ENCODE measurements at regions not wholly inside any gene's neighbourhood (a gene's known extent, or its start where the extent isn't known, plus 50 kb on each side); places are given as distances from the start of the nearest gene placed in this dataset.

DNA sequence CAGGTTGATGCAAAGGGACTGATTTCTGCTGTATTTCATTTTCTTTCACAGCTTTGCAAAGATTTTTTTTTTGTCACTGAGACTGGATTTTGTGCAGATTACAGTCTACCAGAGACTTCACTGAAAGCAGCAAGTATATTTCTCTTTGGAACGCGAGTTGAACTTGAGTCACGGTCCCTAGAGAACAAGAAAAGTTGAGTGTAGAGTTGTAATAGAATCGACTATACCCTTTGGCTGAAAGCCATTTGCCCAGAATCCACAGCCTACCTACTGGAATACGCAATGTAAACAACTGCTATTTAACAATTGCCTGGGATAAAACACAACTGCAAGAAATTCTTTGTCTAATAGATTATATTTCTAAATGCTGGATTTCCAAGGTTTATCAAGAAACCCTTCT lies 520.6 kb downstream of the HDGFL1 start:
- Histone ChIP-seq H3K4me1 (ENCODE audit: control insufficient read depth in 5 of 5, insufficient read depth in 5 of 5, low read length in 5 of 5) (no peaks in the 10 kb centered on the region), H3K9me3 (ENCODE audit: control insufficient read depth in 5 of 5, low read length in 5 of 5) (no peaks in the 10 kb centered on the region), H3K9ac (ENCODE audit: low read length in 5 of 5) (no peak overlapping the region), H3K36me3 (ENCODE audit: control insufficient read depth in 5 of 5, insufficient read depth in 5 of 5, low read length in 5 of 5) (no peaks in the 10 kb centered on the region), H3K27me3 (ENCODE audit: control insufficient read depth in 5 of 5, insufficient read depth in 4 of 5, low read length in 5 of 5) (no peaks in the 10 kb centered on the region), H3K4me3 (ENCODE audit: low read depth in 1 of 5, low read length in 5 of 5) (no peak overlapping the region), H3K27ac (ENCODE audit: low read depth, low read length) (no peak overlapping the region)

DNA sequence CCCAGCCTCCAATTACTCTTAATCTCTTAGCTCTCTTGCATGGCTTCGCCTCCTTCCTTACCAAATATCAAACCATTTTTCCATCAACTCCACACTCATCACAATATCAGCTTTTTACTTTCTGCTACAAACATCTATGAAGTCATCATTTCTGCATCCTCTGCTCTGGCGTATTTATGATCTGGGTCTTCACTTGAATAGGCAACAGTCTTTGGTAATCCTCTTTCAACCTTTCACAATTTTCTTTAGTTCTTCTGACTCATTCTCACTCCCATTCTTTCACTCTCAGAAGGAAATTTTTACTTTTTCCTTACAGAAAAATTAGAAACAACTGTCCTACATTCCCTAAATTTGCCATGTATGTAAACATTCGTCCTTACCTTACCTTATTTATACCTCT lies 522.4 kb downstream of the HDGFL1 start:
- Histone ChIP-seq H3K4me1 (ENCODE audit: control insufficient read depth in 5 of 5, insufficient read depth in 5 of 5, low read length in 5 of 5) (no peaks in the 10 kb centered on the region), H3K4me3 (ENCODE audit: low read depth in 1 of 5, low read length in 5 of 5) (no peak overlapping the region), H3K27ac (ENCODE audit: low read depth, low read length) (no peak overlapping the region), H3K27me3 (ENCODE audit: control insufficient read depth in 5 of 5, insufficient read depth in 4 of 5, low read length in 5 of 5) (no peaks in the 10 kb centered on the region), H3K36me3 (ENCODE audit: control insufficient read depth in 5 of 5, insufficient read depth in 5 of 5, low read length in 5 of 5) (no peaks in the 10 kb centered on the region), H3K9me3 (ENCODE audit: control insufficient read depth in 5 of 5, low read length in 5 of 5) (peaks cover 0 to 7% (median 0%) of the 10 kb centered on the region in 5 donors), H3K9ac (ENCODE audit: low read length in 5 of 5) (no peak overlapping the region)

DNA sequence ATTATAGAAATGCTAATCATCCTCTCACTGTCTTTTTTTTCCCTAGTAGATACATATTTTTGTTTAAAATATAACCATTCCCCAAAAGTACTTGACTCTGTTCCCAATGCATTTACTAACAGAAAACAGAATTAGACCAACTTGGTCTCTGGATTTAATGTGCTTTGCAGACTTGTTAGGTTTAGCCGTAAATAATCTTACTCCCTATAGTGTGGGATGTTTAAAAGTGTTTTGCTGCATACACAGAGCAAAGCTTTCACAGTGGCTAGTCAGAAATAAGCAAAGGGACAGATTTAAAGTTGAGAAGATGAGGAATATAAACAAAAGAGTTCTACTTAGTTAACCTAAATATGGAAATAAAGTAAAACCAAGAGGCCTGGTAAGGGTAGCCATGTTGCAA lies 527.5 kb downstream of the HDGFL1 start:
- H3K9me3 ChIP-seq (ENCODE audit: control insufficient read depth in 5 of 5, low read length in 5 of 5) = peaks cover 0 to 12% (median 3%) of the 10 kb centered on the region in 5 donors
- no peaks in the 10 kb centered on the region for H3K27me3 ChIP-seq (ENCODE audit: control insufficient read depth in 5 of 5, insufficient read depth in 4 of 5, low read length in 5 of 5)
- H3K4me3 ChIP-seq (ENCODE audit: low read depth in 1 of 5, low read length in 5 of 5) = no peak overlapping the region
- no peak overlapping the region for H3K27ac ChIP-seq (ENCODE audit: low read depth, low read length)
- H3K4me1 ChIP-seq (ENCODE audit: control insufficient read depth in 5 of 5, insufficient read depth in 5 of 5, low read length in 5 of 5) = no peaks in the 10 kb centered on the region
- no peaks in the 10 kb centered on the region for H3K36me3 ChIP-seq (ENCODE audit: control insufficient read depth in 5 of 5, insufficient read depth in 5 of 5, low read length in 5 of 5)
- no peak overlapping the region for H3K9ac ChIP-seq (ENCODE audit: low read length in 5 of 5)

DNA sequence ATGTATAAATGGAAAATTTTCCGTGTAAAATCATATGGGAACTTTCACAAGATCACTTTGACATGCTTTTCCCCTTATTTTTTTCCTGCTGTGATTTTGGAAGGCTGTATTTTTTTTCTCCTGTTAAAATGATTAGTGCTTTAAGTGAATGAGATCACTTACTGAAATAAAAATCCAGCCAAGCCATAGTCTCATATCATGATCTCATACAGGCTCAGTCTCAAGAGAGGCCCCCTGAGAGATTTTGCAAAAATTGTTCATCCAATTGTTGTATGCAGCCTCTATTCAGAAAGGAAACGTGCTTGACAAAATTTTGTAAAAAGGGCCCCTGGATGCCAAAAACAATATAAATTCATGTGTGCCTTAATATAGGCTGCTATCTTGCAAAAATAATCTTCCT lies 528.2 kb downstream of the HDGFL1 start:
- Histone ChIP-seq H3K27ac (ENCODE audit: low read depth, low read length) (no peak overlapping the region), H3K9ac (ENCODE audit: low read length in 5 of 5) (no peak overlapping the region), H3K4me3 (ENCODE audit: low read depth in 1 of 5, low read length in 5 of 5) (no peak overlapping the region), H3K36me3 (ENCODE audit: control insufficient read depth in 5 of 5, insufficient read depth in 5 of 5, low read length in 5 of 5) (no peaks in the 10 kb centered on the region), H3K4me1 (ENCODE audit: control insufficient read depth in 5 of 5, insufficient read depth in 5 of 5, low read length in 5 of 5) (no peaks in the 10 kb centered on the region), H3K27me3 (ENCODE audit: control insufficient read depth in 5 of 5, insufficient read depth in 4 of 5, low read length in 5 of 5) (no peaks in the 10 kb centered on the region), H3K9me3 (ENCODE audit: control insufficient read depth in 5 of 5, low read length in 5 of 5) (peaks cover 0 to 12% (median 3%) of the 10 kb centered on the region in 5 donors)

DNA sequence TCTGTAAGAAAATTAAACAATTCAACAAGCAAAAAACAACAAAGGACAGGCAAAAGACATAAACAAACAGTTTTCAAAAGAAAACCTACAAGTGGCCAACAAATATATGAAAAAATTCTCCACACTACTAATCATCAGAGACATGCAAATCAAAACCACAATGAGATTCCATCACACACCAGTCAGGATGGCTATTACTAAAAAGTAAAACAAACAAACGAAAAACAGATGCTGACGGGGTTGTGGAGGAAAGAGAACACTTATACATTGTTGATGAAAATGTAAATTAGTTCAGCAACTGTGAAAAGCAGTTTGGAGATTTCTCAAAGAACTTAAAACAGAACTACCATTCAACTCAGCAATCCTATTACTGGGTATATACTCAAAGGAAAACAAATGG lies 537.6 kb downstream of the HDGFL1 start:
- Histone ChIP-seq H3K36me3 (ENCODE audit: control insufficient read depth in 5 of 5, insufficient read depth in 5 of 5, low read length in 5 of 5) (no peaks in the 10 kb centered on the region), H3K4me3 (ENCODE audit: low read depth in 1 of 5, low read length in 5 of 5) (no peak overlapping the region), H3K27me3 (ENCODE audit: control insufficient read depth in 5 of 5, insufficient read depth in 4 of 5, low read length in 5 of 5) (no peaks in the 10 kb centered on the region), H3K27ac (ENCODE audit: low read depth, low read length) (no peak overlapping the region), H3K9ac (ENCODE audit: low read length in 5 of 5) (no peak overlapping the region), H3K4me1 (ENCODE audit: control insufficient read depth in 5 of 5, insufficient read depth in 5 of 5, low read length in 5 of 5) (no peaks in the 10 kb centered on the region), H3K9me3 (ENCODE audit: control insufficient read depth in 5 of 5, low read length in 5 of 5) (peaks cover 0 to 9% (median 3%) of the 10 kb centered on the region in 5 donors)

DNA sequence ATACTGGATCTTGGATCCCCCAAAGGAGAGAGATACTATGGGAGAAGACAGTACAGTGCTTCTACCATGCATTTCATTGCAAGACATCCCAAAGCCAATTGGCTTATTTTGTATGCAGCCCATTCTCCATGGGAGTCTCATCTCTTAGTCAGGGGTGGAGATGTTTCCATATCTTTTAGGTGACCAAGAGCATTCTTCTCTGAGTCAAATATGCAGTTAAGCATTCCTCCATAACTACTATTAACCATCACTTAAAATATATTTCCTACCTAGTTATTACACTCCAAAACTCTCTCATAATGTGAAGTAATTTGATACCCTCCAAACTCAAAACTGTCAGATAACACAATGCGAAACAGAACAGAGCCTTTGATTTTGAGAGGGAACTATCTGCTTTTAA lies 542.6 kb downstream of the HDGFL1 start:
- no peak overlapping the region for H3K4me3 ChIP-seq (ENCODE audit: low read depth in 1 of 5, low read length in 5 of 5)
- H3K27ac ChIP-seq (ENCODE audit: low read depth, low read length) = no peak overlapping the region
- H3K4me1 ChIP-seq (ENCODE audit: control insufficient read depth in 5 of 5, insufficient read depth in 5 of 5, low read length in 5 of 5) = no peaks in the 10 kb centered on the region
- H3K36me3 ChIP-seq (ENCODE audit: control insufficient read depth in 5 of 5, insufficient read depth in 5 of 5, low read length in 5 of 5) = no peaks in the 10 kb centered on the region
- H3K27me3 ChIP-seq (ENCODE audit: control insufficient read depth in 5 of 5, insufficient read depth in 4 of 5, low read length in 5 of 5) = no peaks in the 10 kb centered on the region
- no peak overlapping the region for H3K9ac ChIP-seq (ENCODE audit: low read length in 5 of 5)
- H3K9me3 ChIP-seq (ENCODE audit: control insufficient read depth in 5 of 5, low read length in 5 of 5) = peaks cover 2 to 24% (median 15%) of the 10 kb centered on the region in 5 donors

DNA sequence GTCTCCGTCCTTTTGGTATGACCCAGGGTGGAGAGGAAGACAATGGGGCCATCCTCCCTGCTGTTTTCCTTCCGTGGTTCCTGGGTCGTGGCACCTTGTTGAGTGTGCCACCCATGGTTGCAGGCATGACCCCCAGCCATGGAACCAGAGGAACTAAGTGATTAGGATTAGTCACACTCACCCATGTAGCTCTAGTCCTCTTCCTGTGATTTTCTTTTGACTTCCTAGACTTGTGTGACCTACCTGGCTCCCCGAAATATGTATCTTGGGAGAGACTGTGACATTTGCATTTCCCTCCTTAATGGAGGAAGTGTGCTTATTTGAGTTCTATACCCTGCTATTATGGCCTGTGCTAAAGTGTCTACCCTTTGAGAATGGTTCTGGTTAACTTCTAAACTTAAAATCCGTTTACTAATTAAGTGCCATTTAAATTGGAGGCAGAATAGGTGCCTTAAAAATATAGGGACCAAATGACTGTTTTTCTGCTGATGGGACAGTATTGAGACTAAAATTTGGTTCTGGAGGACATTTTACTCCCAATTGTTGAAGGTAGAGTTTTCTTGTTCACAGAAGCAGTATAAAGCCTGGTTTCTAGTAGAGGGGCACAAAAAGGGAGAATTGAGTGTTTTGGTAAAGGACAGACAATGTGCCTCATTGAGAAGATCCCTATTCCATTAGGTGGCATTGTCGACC lies 545.6 kb downstream of the HDGFL1 start:
- no peak overlapping the region for H3K9ac ChIP-seq (ENCODE audit: low read length in 5 of 5)
- no peaks in the 10 kb centered on the region for H3K27me3 ChIP-seq (ENCODE audit: control insufficient read depth in 5 of 5, insufficient read depth in 4 of 5, low read length in 5 of 5)
- no peak overlapping the region for H3K27ac ChIP-seq (ENCODE audit: low read depth, low read length)
- H3K4me3 ChIP-seq (ENCODE audit: low read depth in 1 of 5, low read length in 5 of 5) = peak overlapping the region in 3 of 5 donors; percentile 12 to 19 (median 16)
- H3K9me3 ChIP-seq (ENCODE audit: control insufficient read depth in 5 of 5, low read length in 5 of 5) = peaks cover 2 to 22% (median 11%) of the 10 kb centered on the region in 5 donors
- H3K36me3 ChIP-seq (ENCODE audit: control insufficient read depth in 5 of 5, insufficient read depth in 5 of 5, low read length in 5 of 5) = no peaks in the 10 kb centered on the region
- no peaks in the 10 kb centered on the region for H3K4me1 ChIP-seq (ENCODE audit: control insufficient read depth in 5 of 5, insufficient read depth in 5 of 5, low read length in 5 of 5)

DNA sequence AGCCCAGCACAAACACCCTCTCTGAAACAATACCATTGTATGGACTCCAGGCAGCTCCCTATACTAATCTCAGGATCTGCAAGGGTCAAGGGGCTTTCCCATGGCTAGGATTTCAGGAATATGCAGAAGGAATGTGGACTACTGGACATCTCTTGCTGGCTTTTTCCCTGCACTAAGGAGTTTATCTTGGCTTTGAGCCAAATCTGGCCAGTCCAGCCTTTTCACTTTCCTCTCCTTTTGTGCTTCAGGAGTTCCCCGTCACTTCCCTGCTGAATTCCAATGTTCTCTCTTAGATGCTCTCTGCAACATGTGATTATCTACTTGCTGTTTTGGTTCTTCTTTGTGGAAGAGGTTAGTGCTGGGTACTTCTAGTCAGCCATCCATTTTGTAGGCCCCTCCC lies 568.2 kb downstream of the HDGFL1 start:
- Histone ChIP-seq H3K9me3 (ENCODE audit: control insufficient read depth in 5 of 5, low read length in 5 of 5) (peaks cover 2 to 11% (median 9%) of the 10 kb centered on the region in 5 donors), H3K27me3 (ENCODE audit: control insufficient read depth in 5 of 5, insufficient read depth in 4 of 5, low read length in 5 of 5) (no peaks in the 10 kb centered on the region), H3K36me3 (ENCODE audit: control insufficient read depth in 5 of 5, insufficient read depth in 5 of 5, low read length in 5 of 5) (no peaks in the 10 kb centered on the region), H3K9ac (ENCODE audit: low read length in 5 of 5) (no peak overlapping the region), H3K4me1 (ENCODE audit: control insufficient read depth in 5 of 5, insufficient read depth in 5 of 5, low read length in 5 of 5) (no peaks in the 10 kb centered on the region), H3K4me3 (ENCODE audit: low read depth in 1 of 5, low read length in 5 of 5) (no peak overlapping the region), H3K27ac (ENCODE audit: low read depth, low read length) (no peak overlapping the region)

- Histone ChIP-seq H3K4me3 (ENCODE audit: low read depth in 1 of 5, low read length in 5 of 5) (no peak overlapping the region), H3K9me3 (ENCODE audit: control insufficient read depth in 5 of 5, low read length in 5 of 5) (peaks cover 2 to 11% (median 9%) of the 10 kb centered on the region in 5 donors), H3K36me3 (ENCODE audit: control insufficient read depth in 5 of 5, insufficient read depth in 5 of 5, low read length in 5 of 5) (no peaks in the 10 kb centered on the region), H3K27ac (ENCODE audit: low read depth, low read length) (no peak overlapping the region), H3K27me3 (ENCODE audit: control insufficient read depth in 5 of 5, insufficient read depth in 4 of 5, low read length in 5 of 5) (no peaks in the 10 kb centered on the region), H3K4me1 (ENCODE audit: control insufficient read depth in 5 of 5, insufficient read depth in 5 of 5, low read length in 5 of 5) (no peaks in the 10 kb centered on the region), H3K9ac (ENCODE audit: low read length in 5 of 5) (no peak overlapping the region)
These were observed 571.5 kb downstream of the HDGFL1 start for GRCh38 chr6:23140871-23141270.

DNA sequence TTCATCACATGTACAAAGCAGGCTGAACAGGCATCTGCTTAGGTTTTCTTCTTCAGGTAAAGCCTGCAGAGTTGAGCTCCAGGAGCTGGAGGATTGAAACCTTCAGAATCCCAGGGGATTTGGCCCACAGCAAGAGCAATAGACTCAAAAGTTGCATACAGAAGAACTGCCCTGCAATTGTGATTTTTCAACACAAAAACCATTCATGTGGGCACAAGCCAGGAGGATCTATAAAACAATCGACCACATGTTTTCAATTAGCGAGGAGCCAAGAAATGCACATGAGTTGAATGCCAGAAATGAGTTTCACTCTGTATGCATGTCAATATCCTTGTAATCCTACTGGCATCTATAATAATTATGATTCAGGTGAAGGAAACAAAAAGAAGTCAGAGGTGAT lies 576.4 kb downstream of the HDGFL1 start:
- no peaks in the 10 kb centered on the region for H3K36me3 ChIP-seq (ENCODE audit: control insufficient read depth in 5 of 5, insufficient read depth in 5 of 5, low read length in 5 of 5)
- no peak overlapping the region for H3K9ac ChIP-seq (ENCODE audit: low read length in 5 of 5)
- no peaks in the 10 kb centered on the region for H3K4me1 ChIP-seq (ENCODE audit: control insufficient read depth in 5 of 5, insufficient read depth in 5 of 5, low read length in 5 of 5)
- no peaks in the 10 kb centered on the region for H3K27me3 ChIP-seq (ENCODE audit: control insufficient read depth in 5 of 5, insufficient read depth in 4 of 5, low read length in 5 of 5)
- no peaks in the 10 kb centered on the region for H3K9me3 ChIP-seq (ENCODE audit: control insufficient read depth in 5 of 5, low read length in 5 of 5)
- H3K27ac ChIP-seq (ENCODE audit: low read depth, low read length) = no peak overlapping the region
- no peak overlapping the region for H3K4me3 ChIP-seq (ENCODE audit: low read depth in 1 of 5, low read length in 5 of 5)

Data from subcutaneous abdominal adipose tissue (tissue), 5 donors.